ENCODE measurements at regions not wholly inside any gene's neighbourhood (a gene's known extent, or its start where the extent isn't known, plus 50 kb on each side); places are given as distances from the start of the nearest gene placed in this dataset.

- intact Hi-C loops (cut with micrococcal nuclease) = no loop called here
These were observed 1920.2 kb downstream of the MAT2B start for GRCh38 chr5:165425594-165425993.

GRCh38 chr5:165448753-165449152 lies 1943.3 kb downstream of the MAT2B start:
- intact Hi-C loops (cut with micrococcal nuclease) = no loop called here

- intact Hi-C loops (cut with micrococcal nuclease) = loop anchor here (2.0 kb wide), 1 partner anchor 1445 kb away; no protein-coding TSS in a partner anchor
These were observed 1952.6 kb downstream of the MAT2B start for GRCh38 chr5:165457859-165458481.

- intact Hi-C loops (cut with micrococcal nuclease) = loop anchor here (2.0 kb wide), 1 partner anchor 1446 kb away; no protein-coding TSS in a partner anchor
These were observed 1953.8 kb downstream of the MAT2B start for GRCh38 chr5:165459232-165459631.

GRCh38 chr5:165460911-165461310 lies 1955.5 kb downstream of the MAT2B start:
- intact Hi-C loops (cut with micrococcal nuclease) = no loop called here

- intact Hi-C loops (cut with micrococcal nuclease) = no loop called here
These were observed 1972.1 kb downstream of the MAT2B start for GRCh38 chr5:165477546-165477945.

GRCh38 chr5:165495829-165496380 lies 1990.5 kb downstream of the MAT2B start:
- intact Hi-C loops (cut with micrococcal nuclease) = loop anchor here (5.0 kb wide), 1 partner anchor 1934 kb away; no protein-coding TSS in a partner anchor

- intact Hi-C loops (cut with micrococcal nuclease) = loop anchor here (5.0 kb wide), 1 partner anchor 1935 kb away; no protein-coding TSS in a partner anchor
These were observed 1992.3 kb downstream of the MAT2B start for GRCh38 chr5:165497707-165498106.

GRCh38 chr5:165502893-165503691 lies 1997.7 kb downstream of the MAT2B start:
- intact Hi-C loops (cut with micrococcal nuclease) = loop anchor here (10.0 kb wide), 1 partner anchor 512 kb away; no protein-coding TSS in a partner anchor

GRCh38 chr5:165504674-165505073 lies 1999.3 kb downstream of the MAT2B start:
- intact Hi-C loops (cut with micrococcal nuclease) = loop anchor here (10.0 kb wide), 1 partner anchor 510 kb away; no protein-coding TSS in a partner anchor

- intact Hi-C loops (cut with micrococcal nuclease) = loop anchor here (10.0 kb wide), 1 partner anchor 507 kb away; no protein-coding TSS in a partner anchor
These were observed 2002.9 kb downstream of the MAT2B start for GRCh38 chr5:165508286-165508685.

GRCh38 chr5:165508861-165509260 lies 2003.4 kb downstream of the MAT2B start:
- intact Hi-C loops (cut with micrococcal nuclease) = loop anchor here (10.0 kb wide), 1 partner anchor 506 kb away; no protein-coding TSS in a partner anchor

- intact Hi-C loops (cut with micrococcal nuclease) = no loop called here
These were observed 2016.6 kb downstream of the MAT2B start for GRCh38 chr5:165521816-165522610.

GRCh38 chr5:165525271-165525670 lies 2019.9 kb downstream of the MAT2B start:
- intact Hi-C loops (cut with micrococcal nuclease) = no loop called here

GRCh38 chr5:165526357-165526756 lies 2020.9 kb downstream of the MAT2B start:
- intact Hi-C loops (cut with micrococcal nuclease) = no loop called here

- intact Hi-C loops (cut with micrococcal nuclease) = no loop called here
These were observed 2022.2 kb downstream of the MAT2B start for GRCh38 chr5:165527577-165527976.

GRCh38 chr5:165538065-165538464 lies 2032.6 kb downstream of the MAT2B start:
- intact Hi-C loops (cut with micrococcal nuclease) = no loop called here

GRCh38 chr5:165559645-165560044 lies 2054.2 kb downstream of the MAT2B start:
- intact Hi-C loops (cut with micrococcal nuclease) = no loop called here

- intact Hi-C loops (cut with micrococcal nuclease) = no loop called here
These were observed 2055.2 kb downstream of the MAT2B start for GRCh38 chr5:165560648-165561047.

GRCh38 chr5:165565911-165566310 lies 2060.5 kb downstream of the MAT2B start:
- intact Hi-C loops (cut with micrococcal nuclease) = no loop called here

GRCh38 chr5:165569551-165569950 lies 2064.1 kb downstream of the MAT2B start:
- intact Hi-C loops (cut with micrococcal nuclease) = no loop called here

Data from T-helper 1 cell treated with Interleukin-12 subunit alpha and Interleukin-12 subunit beta and Interleukin-4 antibody, amounts not matched to agents 30 ng/mL and 1 ng/mL, for 36 hours (primary cell).